Kidney (tissue), 13 donors: ENCODE measurements at regions not wholly inside any gene's neighbourhood (a gene's known extent, or its start where the extent isn't known, plus 50 kb on each side); places are given as distances from the start of the nearest gene placed in this dataset.

Experiments
- DNase-seq, 5 donors: peaks; one replicate each; pipeline ENCODE4 v3.0.0-alpha.2; 2013 to 2020
- FAIRE-seq: peaks from 2 replicates; lab custom pipeline; 2012; peaks lifted over from hg19 to GRCh38; lab: Jason Lieb, UNC
- H3K27ac ChIP-seq, 2 donors: one replicate each; pipeline ENCODE4 v1.7.0; 2013; ENCODE audit warnings: low read depth in 2 of 2, low read length in 2 of 2, inconsistent platforms in 1 of 2
- H3K27me3 ChIP-seq: one replicate; pipeline ENCODE4 v1.7.1; 2013; ENCODE audit warnings: low read length, inconsistent platforms; ENCODE audit not compliant: control insufficient read depth, insufficient read depth
- H3K36me3 ChIP-seq, 3 donors: one replicate each; pipeline versions ENCODE4 v1.7.0 to v1.7.1; 2013; ENCODE audit warnings: low read length in 3 of 3, control low read depth in 1 of 3, inconsistent platforms in 1 of 3; ENCODE audit not compliant: insufficient read depth in 3 of 3, control insufficient read depth in 2 of 3
- H3K4me1 ChIP-seq, 3 donors: one replicate each; pipeline versions ENCODE4 v1.7.0 to v1.7.1; 2013; ENCODE audit warnings: low read length in 3 of 3, inconsistent platforms in 1 of 3, low read depth in 1 of 3; ENCODE audit not compliant: control insufficient read depth in 2 of 3, insufficient read depth in 2 of 3
- H3K4me3 ChIP-seq, 3 donors: one replicate each; pipeline versions ENCODE4 v1.7.0 to v1.8.1; 2013; ENCODE audit warnings: low read length in 3 of 3, control low read depth in 1 of 3, inconsistent platforms in 1 of 3
- H3K9ac ChIP-seq, 3 donors: one replicate each; pipeline versions ENCODE4 v1.7.0 to v1.7.1; 2013; ENCODE audit warnings: low read length in 3 of 3, control low read depth in 1 of 3, inconsistent platforms in 1 of 3
- H3K9me3 ChIP-seq, 3 donors: one replicate each; pipeline versions ENCODE4 v1.7.0 to v1.7.1; 2013; ENCODE audit warnings: low read length in 3 of 3, control low read depth in 1 of 3, inconsistent platforms in 1 of 3; ENCODE audit not compliant: control insufficient read depth in 2 of 3, insufficient read depth in 1 of 3
- CTCF ChIP-seq: IDR thresholded peaks from 3 replicates; pipeline ENCODE4 v1.5.1; 2012; ENCODE audit warnings: mild to moderate bottlenecking, moderate library complexity, borderline replicate concordance; ENCODE audit not compliant: insufficient read depth; ENCODE audit errors: extremely low read depth
- intact Hi-C: fragments of 100-400 bp; cut with DNase I; formaldehyde crosslinking; loops from one replicate; pipeline ENCODE4 v1.11.1; 2022
- donor health status: control.
- donor health status: control.
- donor health status: control.
- donor health status: control.
- donor health status: control.
- donor health status: DM: yes; HTN: yes; CAD: no.
- donor health status: Normal renal cell carcinoma (clear cell type).

- Histone ChIP-seq H3K4me1 (no peaks in the 10 kb centered on the region), H3K4me3 (no peak overlapping the region), H3K9ac (no peak overlapping the region), H3K36me3 (no peaks in the 10 kb centered on the region), H3K27me3 (peaks cover 2% of the 10 kb centered on the region), H3K27ac (no peak overlapping the region), H3K9me3 (no peaks in the 10 kb centered on the region)
- intact Hi-C loops = no loop called here
- no peak for FAIRE-seq
- DNase-seq = no peak
- no peak for TF ChIP-seq CTCF
Observed at GRCh38 chr17:73787076-73788059, 143.1 kb upstream of the SDK2 start.

- peaks cover 2% of the 10 kb centered on the region for H3K27me3 ChIP-seq
- H3K36me3 ChIP-seq = no peaks in the 10 kb centered on the region
- DNase-seq = no peak
- FAIRE-seq = no peak
- H3K4me1 ChIP-seq = no peaks in the 10 kb centered on the region
- H3K9ac ChIP-seq = no peak overlapping the region
- H3K27ac ChIP-seq = no peak overlapping the region
- H3K9me3 ChIP-seq = no peaks in the 10 kb centered on the region
- TF ChIP-seq CTCF = no peak
- intact Hi-C loops = no loop called here
- H3K4me3 ChIP-seq = no peak overlapping the region
Observed at GRCh38 chr17:73788111-73788510, 143.9 kb upstream of the SDK2 start.

- no peak overlapping the region for H3K9ac ChIP-seq
- intact Hi-C loops = no loop called here
- DNase-seq (no peak), FAIRE-seq (no peak)
- H3K27me3 ChIP-seq = no peaks in the 10 kb centered on the region
- H3K4me1 ChIP-seq = peaks cover 0 to 2% (median 0%) of the 10 kb centered on the region in 3 donors
- H3K4me3 ChIP-seq = no peak overlapping the region
- no peak overlapping the region for H3K27ac ChIP-seq
- no peaks in the 10 kb centered on the region for H3K36me3 ChIP-seq
- no peaks in the 10 kb centered on the region for H3K9me3 ChIP-seq
- TF ChIP-seq CTCF = no peak
Observed at GRCh38 chr17:73791121-73791520, 146.9 kb upstream of the SDK2 start.
